ENCODE measurements at regions not wholly inside any gene's neighbourhood (a gene's known extent, or its start where the extent isn't known, plus 50 kb on each side); places are given as distances from the start of the nearest gene placed in this dataset.

DNA sequence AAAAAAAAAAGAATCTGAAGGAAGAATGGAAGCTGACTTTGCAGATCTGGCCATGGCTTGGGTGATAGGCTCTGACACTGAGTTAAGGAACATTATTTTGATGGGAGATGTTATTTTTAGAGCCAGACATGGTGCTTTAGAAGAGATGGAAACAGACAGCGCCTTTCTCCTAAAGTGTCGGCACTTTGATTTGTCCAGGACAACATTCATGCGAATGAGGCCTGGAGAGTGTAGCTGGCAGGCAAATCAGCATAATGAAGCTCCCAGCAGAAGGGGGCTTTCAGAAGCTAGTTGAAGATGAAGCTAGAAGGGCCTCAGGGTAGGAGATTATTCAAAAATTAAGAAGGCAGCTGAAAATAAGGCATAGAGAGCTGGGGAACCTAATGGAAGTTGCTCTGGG, 397.7 kb downstream of the RWDD3 start:
- TF ChIP-seq, protein P1, sequence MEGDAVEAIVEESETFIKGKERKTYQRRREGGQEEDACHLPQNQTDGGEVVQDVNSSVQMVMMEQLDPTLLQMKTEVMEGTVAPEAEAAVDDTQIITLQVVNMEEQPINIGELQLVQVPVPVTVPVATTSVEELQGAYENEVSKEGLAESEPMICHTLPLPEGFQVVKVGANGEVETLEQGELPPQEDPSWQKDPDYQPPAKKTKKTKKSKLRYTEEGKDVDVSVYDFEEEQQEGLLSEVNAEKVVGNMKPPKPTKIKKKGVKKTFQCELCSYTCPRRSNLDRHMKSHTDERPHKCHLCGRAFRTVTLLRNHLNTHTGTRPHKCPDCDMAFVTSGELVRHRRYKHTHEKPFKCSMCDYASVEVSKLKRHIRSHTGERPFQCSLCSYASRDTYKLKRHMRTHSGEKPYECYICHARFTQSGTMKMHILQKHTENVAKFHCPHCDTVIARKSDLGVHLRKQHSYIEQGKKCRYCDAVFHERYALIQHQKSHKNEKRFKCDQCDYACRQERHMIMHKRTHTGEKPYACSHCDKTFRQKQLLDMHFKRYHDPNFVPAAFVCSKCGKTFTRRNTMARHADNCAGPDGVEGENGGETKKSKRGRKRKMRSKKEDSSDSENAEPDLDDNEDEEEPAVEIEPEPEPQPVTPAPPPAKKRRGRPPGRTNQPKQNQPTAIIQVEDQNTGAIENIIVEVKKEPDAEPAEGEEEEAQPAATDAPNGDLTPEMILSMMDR (IDR thresholded peaks at IDR 0.05): no peak
- H3K9me3 ChIP-seq: no peaks in the 10 kb centered on the region
- intact Hi-C loops (cut with DNase I): no loop called here

DNA sequence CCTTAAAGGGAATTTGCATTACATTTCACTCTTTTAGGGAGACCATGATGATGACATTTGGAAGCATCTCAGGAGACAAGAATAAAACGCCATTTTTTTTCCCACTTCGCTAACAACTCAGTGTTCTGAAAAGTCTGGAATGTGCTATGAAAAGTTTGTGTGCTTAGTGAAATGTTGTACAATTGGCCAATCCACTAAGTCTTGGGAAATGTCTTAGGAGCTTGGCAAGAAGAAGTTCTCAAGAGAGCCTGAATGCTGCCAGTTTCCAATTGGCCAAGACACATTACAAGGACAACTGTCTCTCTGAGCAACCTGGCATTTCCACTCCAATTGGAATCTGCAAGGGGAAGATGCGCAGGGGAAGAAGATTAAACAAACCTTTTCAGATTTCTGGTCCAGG, 401.8 kb downstream of the RWDD3 start:
- Histone ChIP-seq H3K4me1 (no peaks in the 10 kb centered on the region), H3K27ac (no peak overlapping the region), H3K36me3 (no peaks in the 10 kb centered on the region), H3K27me3 (no peaks in the 10 kb centered on the region), H3K9me3 (no peaks in the 10 kb centered on the region), H3K4me3 (no peak overlapping the region)
- TF ChIP-seq, protein P1 (IDR thresholded peaks at IDR 0.05): no peak
- intact Hi-C loops (cut with DNase I): no loop called here
- no peak for DNase-seq (ENCODE audit: low spot score in 2 of 2)

More for the DNA sequence above, 397.7 kb downstream of the RWDD3 start:
- Histone ChIP-seq H3K36me3 (no peaks in the 10 kb centered on the region), H3K4me3 (no peak overlapping the region), H3K27me3 (no peaks in the 10 kb centered on the region), H3K27ac (no peak overlapping the region), H3K4me1 (no peaks in the 10 kb centered on the region)
- DNase-seq (ENCODE audit: low spot score in 2 of 2): no peak

DNA sequence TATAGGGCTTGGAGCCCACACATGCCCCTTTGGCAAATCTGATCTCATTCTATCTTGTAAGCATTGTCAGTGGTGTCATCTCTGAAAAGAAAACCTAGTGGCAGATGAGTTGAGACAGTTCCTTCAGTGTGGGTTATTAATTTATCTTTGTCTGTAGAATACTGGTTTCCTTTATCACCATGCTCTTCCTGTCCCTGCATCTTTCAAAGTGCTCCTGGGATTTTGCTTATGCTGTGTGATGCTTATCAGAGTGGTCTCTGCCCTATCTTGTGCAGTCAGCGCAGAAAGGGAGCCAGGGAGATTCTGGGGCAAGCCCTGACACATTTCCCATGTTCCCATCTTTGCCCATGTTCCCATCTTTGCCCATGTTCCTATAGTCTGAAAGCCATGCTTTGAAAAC, 402.9 kb downstream of the RWDD3 start:
- no peak for DNase-seq (ENCODE audit: low spot score in 2 of 2)
- Histone ChIP-seq H3K27me3 (no peaks in the 10 kb centered on the region), H3K4me1 (no peaks in the 10 kb centered on the region), H3K9me3 (no peaks in the 10 kb centered on the region), H3K27ac (no peak overlapping the region), H3K36me3 (no peaks in the 10 kb centered on the region), H3K4me3 (no peak overlapping the region)
- intact Hi-C loops (cut with DNase I): no loop called here
- TF ChIP-seq, protein P1 (IDR thresholded peaks at IDR 0.05): no peak

DNA sequence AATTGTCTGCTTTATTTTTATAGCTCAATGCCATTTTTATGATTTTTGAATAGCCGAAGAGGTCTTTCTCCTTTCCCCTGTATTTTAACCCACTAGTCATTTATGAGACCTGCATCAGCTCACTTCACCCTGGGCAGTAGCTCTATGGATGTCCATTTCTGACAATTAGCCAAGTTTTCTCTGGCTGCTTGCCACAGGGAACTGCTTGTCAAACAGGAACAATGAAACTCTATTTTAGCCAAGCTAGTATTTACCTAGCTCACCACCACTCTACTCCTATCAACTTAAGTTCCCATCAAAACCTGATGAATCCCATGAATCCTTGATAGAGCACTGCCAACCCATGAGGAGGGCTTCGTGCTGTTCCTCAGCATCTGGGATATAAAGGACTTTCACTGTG, 406.7 kb downstream of the RWDD3 start:
- Histone ChIP-seq H3K4me3 (no peak overlapping the region), H3K27me3 (no peaks in the 10 kb centered on the region), H3K4me1 (no peaks in the 10 kb centered on the region), H3K27ac (no peak overlapping the region), H3K36me3 (no peaks in the 10 kb centered on the region), H3K9me3 (no peaks in the 10 kb centered on the region)
- DNase-seq (ENCODE audit: low spot score in 2 of 2): no peak
- TF ChIP-seq, protein P1 (IDR thresholded peaks at IDR 0.05): no peak
- intact Hi-C loops (cut with DNase I): no loop called here

DNA sequence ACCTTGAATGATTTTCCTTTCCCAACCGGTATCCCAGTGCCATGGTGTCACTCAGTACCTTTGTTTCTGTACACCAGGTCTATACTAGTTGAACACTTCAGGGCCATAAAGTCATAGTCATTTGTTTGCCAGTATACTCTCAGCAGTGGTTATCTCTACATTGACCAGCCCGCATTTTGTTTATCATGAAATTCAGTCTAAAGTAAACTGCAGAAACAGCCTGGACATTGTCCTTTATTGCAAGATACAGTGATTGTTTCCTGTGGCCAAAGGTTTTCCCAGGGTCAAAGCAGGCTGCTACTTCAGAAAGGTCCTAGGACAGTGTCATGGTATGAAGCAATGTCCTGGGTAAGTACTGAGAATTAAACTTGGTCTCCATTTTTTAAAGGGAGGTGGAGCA, 407.4 kb downstream of the RWDD3 start:
- Histone ChIP-seq H3K9me3 (no peaks in the 10 kb centered on the region), H3K4me3 (no peak overlapping the region), H3K36me3 (no peaks in the 10 kb centered on the region), H3K27me3 (no peaks in the 10 kb centered on the region), H3K4me1 (no peaks in the 10 kb centered on the region), H3K27ac (no peak overlapping the region)
- intact Hi-C loops (cut with DNase I): no loop called here
- DNase-seq (ENCODE audit: low spot score in 2 of 2): no peak
- TF ChIP-seq, protein P1 (IDR thresholded peaks at IDR 0.05): no peak

DNA sequence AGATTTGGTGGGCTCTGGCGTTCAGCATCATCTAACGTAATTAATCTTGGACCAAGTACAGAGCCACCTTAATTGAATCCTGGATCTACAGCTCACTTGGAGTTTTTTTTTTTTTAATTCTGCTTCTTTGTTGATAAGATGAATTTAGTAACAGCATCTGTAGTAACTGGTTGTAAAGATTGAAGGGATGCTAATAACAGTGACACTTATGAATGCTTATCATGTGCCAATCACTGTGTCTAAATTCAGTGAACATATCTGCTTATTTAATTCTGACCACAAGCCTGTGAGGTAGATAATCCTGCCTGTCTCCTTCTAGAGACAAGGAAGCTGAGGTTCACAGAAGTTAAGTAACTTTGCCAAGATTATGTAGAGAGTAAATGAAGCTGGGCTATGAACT, 408.0 kb downstream of the RWDD3 start:
- Histone ChIP-seq H3K27me3 (no peaks in the 10 kb centered on the region), H3K9me3 (no peaks in the 10 kb centered on the region), H3K4me3 (no peak overlapping the region), H3K4me1 (no peaks in the 10 kb centered on the region), H3K27ac (no peak overlapping the region), H3K36me3 (no peaks in the 10 kb centered on the region)
- no peak for DNase-seq (ENCODE audit: low spot score in 2 of 2)
- intact Hi-C loops (cut with DNase I): no loop called here
- TF ChIP-seq, protein P1 (IDR thresholded peaks at IDR 0.05): no peak
